ENCODE measurements at regions not wholly inside any gene's neighbourhood (a gene's known extent, or its start where the extent isn't known, plus 50 kb on each side); places are given as distances from the start of the nearest gene placed in this dataset.

DNA sequence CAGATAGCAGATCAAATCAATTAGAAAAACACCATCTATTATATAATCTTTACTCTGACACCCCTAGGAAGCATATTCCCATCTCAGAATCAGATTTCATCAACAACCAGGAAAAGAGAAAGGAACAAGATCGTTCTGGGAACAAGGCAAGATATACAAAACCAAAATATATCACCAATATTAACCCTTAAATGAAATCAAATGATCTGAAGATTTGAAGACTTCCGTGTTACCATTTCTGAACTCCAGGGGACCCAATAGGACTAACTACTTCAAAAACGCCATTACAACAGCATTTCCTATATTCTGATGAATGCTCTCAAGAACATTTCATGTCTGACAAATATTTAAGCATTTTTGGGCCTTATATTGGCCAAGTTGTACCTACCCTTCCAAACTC is 624.2 kb upstream of the ZFHX3 start:
- TF ChIP-seq, protein P1, sequence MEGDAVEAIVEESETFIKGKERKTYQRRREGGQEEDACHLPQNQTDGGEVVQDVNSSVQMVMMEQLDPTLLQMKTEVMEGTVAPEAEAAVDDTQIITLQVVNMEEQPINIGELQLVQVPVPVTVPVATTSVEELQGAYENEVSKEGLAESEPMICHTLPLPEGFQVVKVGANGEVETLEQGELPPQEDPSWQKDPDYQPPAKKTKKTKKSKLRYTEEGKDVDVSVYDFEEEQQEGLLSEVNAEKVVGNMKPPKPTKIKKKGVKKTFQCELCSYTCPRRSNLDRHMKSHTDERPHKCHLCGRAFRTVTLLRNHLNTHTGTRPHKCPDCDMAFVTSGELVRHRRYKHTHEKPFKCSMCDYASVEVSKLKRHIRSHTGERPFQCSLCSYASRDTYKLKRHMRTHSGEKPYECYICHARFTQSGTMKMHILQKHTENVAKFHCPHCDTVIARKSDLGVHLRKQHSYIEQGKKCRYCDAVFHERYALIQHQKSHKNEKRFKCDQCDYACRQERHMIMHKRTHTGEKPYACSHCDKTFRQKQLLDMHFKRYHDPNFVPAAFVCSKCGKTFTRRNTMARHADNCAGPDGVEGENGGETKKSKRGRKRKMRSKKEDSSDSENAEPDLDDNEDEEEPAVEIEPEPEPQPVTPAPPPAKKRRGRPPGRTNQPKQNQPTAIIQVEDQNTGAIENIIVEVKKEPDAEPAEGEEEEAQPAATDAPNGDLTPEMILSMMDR (IDR thresholded peaks at IDR 0.05) = no peak
- TF ChIP-seq POLR2AphosphoS5 (IDR thresholded peaks at IDR 0.05) = no peak
- TF ChIP-seq POLR2A (IDR thresholded peaks at IDR 0.05) = no peak
- no peak for TF ChIP-seq EP300 (IDR thresholded peaks at IDR 0.05)

All from upper lobe of left lung (tissue), 4 donors.